ENCODE measurements at regions not wholly inside any gene's neighbourhood (a gene's known extent, or its start where the extent isn't known, plus 50 kb on each side); places are given as distances from the start of the nearest gene placed in this dataset.
"Not testable (repeated sequence)": the region's sequence is repeated elsewhere in the genome, so short reads cannot be mapped to it uniquely, and the experiment has no call there.

DNA sequence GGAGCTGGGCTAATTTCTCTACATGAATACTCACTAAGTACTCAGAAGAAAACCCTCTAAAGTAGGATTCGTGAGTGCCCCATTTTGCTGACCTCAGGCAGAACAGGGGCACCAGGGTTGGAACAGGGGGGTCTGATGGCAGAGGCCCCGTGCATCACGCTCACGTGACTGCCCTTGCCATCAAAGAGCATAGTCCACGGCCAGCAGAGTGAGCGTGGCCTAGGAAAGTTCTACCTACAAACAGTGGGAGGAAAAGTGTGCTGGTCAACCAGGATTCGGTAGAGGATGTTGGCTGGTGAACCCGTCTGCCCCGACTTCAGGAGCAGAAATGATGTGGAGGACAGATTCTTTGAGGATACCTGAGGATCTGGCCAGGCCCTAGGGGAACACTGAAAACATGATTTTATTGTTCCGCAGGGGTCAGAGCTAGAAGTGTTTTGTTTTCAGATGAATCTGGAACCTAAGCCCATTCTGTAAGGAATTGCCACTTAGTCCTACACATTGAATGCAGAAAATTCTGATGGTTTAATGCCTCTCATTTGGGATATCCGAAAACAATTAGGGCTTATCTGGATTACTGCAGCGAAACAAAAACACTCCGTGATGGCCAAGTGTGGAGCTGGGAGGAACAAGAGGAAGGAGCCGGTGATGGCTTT is 138.8 kb upstream of the SHH start:
- no peak for DNase-seq

DNA sequence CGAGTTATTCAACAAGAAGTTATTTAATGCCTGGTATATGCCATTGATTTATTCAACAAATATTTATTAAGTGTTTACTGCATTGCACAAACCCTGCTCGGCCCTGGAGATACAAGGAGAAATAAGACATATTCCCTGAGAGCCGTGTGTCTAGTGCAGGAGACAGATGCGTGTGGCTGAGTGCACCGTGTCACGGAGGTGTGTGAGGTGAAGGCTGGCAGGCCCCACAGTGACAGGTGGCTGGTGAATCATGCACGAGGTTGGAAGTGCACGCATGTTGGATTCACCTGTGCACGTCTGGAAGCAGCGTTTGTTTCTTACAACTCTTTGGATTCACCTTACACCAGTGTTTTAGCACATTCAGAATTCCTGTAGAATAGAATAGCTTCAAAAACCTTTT is 136.6 kb upstream of the SHH start:
- DNase-seq = no peak

DNA sequence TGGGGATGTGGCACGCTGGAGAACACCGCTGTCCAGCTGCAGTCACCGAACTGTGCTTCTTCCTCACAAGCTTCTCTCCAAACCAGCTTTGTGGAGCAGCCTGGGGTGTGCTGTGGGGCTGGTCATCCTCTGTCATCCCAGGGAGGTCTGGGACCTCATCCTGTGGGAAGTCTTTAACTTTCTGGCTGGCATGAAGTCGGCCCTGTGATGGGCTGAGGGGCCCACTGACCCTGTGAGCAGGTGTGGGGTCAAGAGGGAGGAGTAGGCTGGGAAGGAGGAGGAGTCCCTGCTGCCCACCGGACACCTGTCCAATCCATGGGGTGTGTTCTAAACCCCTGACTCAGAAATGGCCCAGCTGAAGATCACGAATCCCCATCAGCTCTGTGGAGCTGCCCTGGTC is 136.2 kb upstream of the SHH start:
- DNase-seq = no peak

DNA sequence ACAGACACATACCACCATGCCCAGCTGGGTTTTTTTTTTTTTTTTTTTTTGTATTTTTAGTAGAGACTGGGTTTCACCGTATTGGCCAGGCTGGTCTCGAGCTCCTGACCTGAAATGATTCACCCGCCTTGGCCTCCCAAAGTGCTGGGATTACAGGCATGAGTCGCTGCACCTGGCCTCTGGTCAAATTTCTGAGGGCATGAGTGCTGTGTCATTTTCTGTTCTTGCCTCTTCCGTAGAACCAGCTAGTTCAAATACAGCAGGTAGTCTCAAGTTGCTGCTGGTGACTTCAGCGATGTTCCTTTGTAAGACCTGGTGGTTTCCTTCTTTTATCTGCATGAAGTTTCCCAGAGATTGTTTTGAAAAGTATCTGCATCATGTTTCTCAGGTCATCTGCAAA is 134.8 kb upstream of the SHH start:
- no peak for DNase-seq

DNA sequence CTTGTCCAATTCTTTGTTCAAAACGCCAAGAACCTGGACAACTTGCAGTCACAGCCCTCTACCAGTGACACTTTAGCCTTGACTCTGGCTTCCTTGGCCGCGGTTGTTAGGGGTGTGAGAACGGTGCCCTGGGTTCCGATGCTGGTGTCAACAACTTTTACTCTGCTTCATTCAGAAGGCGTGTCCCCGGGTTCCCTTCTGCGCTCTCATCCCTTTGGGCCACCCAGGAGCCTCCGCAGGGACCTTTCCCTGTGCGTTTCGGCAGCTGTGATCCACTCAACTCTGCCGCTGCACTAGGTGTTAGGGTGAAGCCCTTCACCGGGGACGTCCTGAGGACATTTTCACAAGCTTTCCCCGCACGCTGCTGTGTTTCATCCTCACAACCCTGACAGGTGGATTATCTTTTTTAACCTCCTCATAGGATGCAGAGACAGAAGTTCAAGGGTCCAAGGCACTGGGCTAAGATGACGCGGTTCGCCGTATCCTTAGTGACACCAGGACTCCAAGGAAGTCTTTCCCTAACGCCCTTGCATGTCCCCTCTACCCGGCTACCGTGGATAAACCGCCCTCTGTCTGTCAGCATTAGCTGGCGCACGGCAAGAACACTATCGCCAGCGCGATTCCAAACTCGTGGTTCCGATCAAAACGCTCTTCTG is 133.5 kb upstream of the SHH start:
- no peak for DNase-seq

DNA sequence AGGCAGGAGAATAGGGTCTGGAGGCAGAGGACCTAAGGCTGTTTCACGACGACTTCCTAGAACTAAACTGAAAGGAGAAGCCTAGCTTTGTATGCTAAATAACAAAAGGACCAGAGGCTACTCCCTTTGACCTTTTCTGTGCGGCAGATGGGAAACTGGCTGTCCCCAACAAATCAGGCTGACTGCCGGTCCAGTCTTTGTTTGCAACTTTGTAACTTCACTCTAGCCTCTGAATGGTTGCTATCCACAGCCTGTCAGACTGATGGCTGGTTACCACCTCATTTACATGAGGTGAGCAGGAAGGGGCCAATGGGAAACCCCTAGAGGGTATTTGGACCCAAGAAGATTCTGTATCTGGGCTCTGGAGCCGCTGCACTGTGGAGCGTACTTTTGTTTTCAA is 132.6 kb upstream of the SHH start:
- DNase-seq = no peak

DNA sequence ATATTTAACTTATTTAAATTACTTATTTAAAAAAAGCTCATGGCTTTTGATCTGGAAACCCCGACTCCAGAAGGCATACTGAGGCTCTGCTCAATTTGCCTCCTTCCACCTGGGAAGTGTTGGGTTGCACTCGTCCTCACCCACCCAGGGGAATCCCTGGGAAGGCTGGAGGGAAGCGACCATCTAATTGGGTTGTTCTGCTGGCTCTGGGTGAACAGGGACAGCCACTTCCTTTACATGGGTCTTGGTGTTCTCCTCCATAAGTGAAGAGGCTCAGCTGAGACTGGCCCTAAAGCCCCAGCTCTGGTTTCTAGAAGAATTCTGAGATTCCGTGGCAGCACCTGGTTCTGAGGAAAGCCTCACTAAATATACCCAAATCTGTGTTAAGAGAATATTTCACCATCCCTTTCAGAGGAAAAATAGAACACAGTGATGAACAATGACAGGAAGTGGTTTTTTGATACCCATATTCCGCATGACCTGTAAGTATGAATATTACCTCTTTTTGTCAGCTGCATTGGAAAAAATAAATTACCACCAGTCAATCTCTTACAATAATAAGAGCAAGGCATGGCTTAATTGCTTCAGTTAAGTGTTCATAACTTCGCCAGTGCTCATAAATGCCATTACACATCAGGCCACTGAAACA is 131.1 kb upstream of the SHH start:
- DNase-seq = no peak

DNA sequence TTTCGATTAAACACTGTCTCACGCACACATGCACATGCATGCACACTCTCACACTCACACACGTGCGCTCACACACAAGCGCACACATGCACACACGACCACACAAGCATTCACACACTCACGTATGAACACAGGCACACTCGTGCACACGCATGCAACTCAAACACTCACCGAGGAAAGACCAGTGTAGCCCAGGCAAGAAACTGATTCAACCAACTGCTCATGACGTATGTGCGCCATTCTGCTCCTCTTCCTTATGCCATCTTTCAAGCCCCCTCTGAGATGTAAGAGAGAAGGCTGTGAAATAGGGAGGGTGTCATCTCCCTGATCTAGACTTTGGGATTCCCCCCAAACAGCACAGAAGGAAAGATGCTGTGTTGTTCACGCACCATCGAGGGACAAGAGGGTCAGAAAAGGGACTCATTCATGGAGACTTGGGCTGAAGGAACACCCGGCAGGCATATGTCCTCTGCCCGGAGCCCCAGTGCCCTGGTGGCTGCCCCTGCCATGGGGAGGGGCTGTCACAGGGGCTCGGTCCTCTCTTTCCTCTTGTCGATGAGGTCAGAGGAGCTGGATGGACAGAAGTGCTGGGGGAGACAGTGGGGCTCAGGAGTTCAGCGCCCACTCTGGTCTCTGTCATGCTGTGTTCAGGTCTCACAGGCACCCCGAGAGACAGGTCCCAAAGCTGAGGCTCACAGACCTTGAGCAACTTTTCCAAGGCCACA is 130.1 kb upstream of the SHH start:
- no peak for DNase-seq

DNA sequence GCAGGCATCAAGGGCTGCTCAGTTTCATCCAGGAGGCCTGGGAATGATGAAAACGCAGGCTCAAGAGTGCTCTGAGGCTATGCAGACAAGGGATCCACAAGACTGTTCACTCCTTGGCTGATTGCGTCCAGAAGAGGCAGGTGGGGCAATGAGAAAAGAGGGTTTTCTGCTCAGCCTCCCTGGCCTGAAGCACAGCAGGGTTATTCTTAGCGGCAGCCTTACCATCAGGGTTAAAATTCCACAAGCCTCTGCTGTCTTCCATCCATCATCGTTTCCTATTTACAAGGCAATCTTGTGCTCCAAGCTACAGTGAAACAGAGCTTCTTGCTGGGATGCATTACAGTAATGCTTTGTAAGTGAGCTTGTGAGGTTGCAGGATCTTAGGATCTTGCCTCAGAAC is 129.4 kb upstream of the SHH start:
- no peak for DNase-seq

DNA sequence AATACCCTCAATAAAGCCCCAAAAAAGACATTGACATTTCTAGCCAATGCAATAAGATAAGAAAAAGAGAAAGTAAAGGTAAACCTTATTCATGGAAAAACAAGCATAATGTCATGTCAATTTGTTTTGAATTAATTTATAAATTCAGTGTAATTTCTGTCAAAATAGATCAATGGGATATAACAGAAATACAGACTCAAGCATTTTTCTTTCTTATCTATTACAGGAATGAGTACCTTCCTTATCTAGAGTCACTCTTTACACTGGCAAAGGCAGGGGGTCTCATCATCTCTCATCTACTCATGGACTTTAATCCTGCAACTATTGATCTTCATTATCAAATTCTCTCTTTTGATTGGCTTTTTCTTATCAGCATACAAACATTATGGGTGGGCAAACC is 127.1 kb upstream of the SHH start:
- DNase-seq = no peak

DNA sequence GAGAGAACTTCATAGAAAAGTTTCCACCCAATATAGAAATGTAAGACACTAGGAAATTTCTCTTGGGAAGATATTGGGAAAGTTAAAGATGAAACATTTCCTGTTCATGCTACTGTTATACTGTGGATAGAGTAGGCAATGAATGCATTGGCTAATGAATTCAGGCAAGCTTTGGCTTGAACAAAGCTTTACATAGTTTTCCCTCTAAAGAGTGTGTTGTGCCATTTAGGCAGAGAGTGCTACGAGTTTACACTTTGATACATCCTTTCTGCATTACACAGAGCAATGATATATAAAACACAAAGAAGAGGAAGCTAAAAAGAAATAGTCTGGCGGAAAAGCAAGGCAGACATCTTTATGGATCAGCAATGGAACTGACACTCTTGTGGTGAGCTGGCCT is 125.9 kb upstream of the SHH start:
- no peak for DNase-seq

DNA sequence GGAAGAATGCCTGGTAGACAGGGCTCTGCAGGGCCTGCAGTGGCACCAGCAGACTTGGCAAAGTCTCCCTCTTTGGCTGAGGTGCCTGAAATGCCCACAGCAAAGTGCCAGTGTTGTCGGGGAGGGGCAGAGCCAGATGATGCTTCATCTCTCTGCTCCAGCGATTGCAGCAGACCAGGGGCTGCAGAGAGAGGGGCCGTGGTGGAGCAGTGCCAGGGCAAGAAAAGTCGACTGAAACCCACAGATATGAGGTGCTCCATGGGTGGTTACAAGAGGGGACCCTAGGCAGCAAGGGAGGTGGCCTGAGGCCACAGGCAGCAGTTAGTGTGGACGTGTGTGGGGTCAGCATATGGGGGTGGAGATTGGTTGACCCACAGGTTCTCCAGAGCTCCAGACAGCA is 123.5 kb upstream of the SHH start:
- DNase-seq = no peak

DNA sequence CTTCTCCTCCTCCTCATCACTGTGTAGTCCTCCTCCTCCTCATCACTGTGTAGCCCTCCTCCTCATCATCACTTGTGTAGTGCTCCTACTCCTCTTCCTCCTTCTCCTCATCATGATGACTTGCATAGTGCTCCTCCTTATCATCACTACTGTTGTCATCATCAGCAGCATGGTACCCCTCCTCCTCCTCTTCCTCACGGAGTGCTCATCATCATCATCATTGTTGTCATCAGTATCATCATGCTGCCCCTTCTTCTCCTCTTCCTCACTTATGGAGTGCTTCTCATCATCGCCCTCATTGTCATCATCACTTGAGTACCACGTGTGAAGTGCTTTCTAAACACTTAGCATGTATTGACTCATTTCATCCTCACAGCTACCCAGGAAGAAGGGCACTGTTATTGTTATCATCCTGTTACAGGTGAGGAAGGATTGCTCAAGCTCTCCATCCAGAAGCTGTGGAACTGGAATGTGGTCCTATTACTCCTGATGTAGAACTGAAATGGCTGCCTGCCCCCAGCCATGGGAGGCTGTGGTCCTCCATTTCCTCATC is 122.8 kb upstream of the SHH start:
- no peak for DNase-seq

DNA sequence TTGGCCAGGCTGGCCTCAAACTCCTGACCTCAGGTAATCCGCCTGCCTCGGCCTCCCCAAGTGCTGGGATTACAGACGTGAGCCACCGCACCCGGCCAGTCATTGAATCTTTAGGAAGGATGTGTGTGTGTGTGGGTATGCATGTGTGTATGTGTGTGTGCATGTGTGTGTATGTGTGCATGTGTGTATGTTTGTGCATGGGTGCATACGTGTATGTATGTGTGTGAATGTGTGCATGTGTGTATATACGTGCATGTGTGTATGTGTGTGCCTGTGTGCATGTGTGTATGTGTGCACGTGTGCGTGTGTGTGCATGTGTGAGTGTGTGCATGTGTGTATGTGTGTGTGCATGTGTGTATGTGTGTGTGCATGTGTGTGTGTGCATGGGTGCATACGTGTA is 120.1 kb upstream of the SHH start:
- not testable (repeated sequence) for DNase-seq

DNA sequence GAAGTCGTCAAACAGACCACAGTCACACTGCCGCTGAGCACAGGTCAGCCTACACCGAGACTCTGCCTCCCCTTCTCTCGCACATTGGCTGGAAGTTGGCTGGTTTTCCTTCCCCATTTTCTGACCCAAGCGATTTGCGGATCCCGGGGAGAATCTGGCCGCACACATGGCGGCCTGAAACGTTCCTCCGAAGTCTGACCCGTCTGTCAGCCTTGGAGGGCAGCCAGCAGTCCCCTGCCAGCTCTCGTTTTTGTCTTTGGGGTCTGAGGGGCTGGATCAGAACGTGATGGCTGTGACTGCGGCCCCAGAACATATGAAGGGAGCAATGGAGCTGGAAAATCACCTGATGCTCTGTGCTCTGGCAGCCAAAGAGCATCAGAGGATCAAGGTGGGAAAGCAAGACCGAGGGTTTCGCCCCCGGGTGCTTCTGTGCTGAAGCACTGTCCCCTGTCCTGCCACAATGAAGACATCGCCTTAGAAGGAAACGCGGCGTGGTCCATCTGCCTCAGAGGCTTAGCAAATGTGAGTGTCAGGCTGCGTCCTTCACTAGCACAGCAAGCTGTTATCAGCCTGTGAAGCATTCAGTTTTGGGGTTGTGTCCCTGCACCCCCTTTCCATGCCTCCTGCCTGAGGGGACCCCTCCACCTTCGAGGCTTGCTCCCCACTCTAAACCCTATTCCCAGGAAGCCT is 119.3 kb upstream of the SHH start:
- DNase-seq = no peak

DNA sequence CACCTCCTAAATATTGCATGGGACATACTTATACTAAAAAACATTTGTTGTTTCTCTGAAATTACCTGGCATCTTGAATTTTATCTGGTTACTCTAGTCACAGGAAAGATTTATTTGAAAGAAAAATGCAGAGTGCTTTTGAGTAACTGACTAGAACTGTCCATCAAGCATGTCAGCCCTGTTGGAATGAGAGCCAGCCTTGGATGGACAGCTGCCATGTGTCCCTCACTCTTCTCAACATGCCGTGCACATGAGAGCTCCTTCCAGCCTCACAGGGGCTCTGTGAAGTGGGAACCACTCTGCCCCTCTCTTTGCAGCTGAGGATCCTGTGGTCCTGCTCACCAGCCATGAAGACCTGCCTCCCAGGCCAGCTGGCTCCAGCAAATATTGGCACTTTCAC is 118.3 kb upstream of the SHH start:
- DNase-seq = no peak

DNA sequence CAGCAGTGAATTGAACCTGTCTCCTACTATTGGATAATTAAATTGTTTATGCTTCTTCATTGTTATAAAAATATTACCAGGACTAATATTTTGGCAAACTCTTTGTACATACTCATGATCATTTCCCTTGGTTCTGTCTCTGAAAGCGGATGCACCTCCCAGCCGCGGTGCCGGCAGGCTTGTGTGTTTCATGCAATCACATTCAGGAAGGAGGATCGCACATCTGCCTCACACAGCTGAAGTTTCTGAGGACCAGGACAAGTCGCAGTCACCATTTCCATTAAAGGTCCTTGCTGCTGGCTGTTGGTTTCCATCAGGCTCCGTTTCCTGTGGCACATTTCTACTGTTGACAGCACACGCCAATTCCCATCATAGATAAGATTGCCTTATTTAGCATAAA is 117.8 kb upstream of the SHH start:
- DNase-seq = no peak

DNA sequence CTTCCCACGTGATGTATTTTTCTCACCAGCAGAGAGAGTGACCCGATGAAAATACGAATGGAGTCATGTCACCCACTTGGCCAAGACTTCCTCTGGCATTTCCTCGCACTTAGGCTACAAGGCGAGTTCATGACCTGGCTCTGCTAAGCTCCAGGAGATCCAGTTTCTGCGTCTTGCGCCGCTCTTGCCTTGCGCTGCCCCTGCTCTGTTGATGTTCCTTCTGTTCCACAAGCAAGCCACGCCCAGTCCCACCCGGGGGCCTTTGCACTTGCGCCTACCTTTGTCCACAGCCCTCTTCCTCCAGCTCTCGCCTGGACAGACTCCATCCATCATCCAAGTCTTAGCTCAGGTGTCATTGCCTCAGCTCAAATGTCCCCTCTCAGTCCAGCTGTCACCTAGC is 116.3 kb upstream of the SHH start:
- DNase-seq = no peak

DNA sequence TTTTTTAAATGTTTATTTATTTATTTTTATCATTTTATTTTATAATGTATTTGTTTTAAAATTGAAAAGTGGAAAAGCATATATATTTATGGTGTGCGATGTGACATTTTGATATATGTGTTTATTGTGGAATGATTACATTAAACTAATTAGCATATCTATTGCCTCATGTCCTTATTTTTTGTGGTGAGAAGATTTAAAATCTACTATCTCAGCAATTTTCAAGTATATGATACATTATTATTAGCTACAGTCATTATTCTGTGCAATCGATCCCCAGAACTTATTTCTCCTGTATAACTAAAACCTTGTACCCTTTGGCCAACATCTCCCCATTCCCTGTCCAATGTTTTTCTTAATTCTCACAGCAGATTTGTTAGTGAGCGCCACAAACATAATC is 115.6 kb upstream of the SHH start:
- no peak for DNase-seq

DNA sequence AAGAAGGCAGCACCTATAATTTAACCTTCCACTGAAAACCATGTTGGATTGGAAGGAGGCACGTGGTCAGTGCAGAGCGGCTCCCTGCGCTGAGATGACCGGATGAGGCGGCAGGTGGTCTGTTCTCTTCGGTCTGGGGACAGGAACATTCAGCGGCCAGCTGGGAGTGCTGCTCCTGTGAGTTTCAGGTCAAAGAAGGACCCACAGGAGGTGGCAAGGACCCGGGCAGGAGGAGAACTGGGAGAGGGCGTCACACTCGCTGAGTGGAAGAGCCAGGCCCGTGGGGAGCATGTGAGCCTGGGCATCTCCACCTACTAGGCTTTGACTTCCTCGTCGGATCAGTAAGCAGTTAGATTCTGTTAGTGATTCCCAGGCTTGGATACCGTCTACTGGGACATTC is 113.4 kb upstream of the SHH start:
- no peak for DNase-seq

DNA sequence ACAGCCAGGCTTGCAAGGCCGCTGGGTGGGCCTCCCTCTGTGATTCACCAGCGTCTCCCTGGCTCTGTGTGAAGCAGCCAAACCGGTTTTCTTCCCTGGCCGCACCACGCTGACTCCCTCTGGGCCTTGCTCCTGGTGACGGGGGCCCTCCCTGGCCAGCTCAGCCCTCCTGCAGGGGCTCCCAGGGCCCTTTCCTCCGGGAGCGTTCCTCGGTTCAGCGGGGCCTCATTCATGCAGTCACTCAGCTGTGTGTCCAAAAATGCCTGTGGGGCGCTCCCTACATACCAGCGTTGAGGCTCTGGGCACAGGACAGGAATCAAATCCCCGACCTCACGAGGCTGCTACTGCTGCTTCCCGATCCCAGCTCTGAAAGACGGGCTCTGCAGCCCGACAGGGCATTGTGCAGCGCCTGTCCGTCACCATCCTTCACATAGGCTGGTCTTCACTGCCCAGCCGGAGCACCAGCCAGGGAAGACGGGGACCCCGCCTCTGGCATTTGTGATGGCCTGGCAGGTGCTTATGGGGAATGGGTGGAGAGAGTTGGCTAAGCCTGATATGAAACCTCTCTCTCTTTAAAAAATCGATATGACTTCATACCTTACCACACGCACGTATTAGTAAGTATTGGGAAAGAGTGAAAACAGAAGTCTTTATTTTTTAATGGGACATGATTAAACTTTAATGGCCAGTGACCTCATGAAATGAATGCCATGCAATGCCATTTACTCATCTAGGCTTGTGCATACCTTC is 110.0 kb upstream of the SHH start:
- no peak for DNase-seq

DNA sequence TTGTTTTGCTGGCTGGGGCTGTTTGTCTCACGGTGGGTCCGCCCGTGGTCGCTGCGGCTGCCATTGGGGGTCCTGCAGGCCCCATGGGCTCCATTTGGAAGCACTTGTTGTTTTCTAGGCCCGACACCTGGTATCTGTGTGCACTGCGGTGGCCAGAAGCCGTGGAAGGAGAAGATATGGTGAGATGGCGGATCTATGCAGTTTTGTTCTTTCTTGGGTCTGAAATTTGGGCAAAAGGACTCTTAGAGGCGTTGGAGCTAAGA is 109.5 kb upstream of the SHH start:
- DNase-seq = no peak

Data from muscle of arm (tissue), 1 donor.